Right kidney (tissue), 1 donor: ENCODE measurements at regions not wholly inside any gene's neighbourhood (a gene's known extent, or its start where the extent isn't known, plus 50 kb on each side); places are given as distances from the start of the nearest gene placed in this dataset.

ENCODE experiments used
- DNase-seq: peaks from one replicate; pipeline ENCODE4 v3.0.0-alpha.2; 2016

- DNase-seq, result no peak
Measured at GRCh38 chr13:50071379-50071778, 56.1 kb downstream of the KCNRG start.

- no peak for DNase-seq
Measured at GRCh38 chr13:50072676-50073075, 57.4 kb downstream of the KCNRG start.

- no peak for DNase-seq
Measured at GRCh38 chr13:50073340-50073739, 58.1 kb downstream of the KCNRG start.

GRCh38 chr13:50074843-50075242, 59.6 kb downstream of the KCNRG start:
- DNase-seq, result no peak

- DNase-seq, result no peak
Measured at GRCh38 chr13:50075619-50076097, 60.4 kb downstream of the KCNRG start.

- no peak for DNase-seq
Measured at GRCh38 chr13:50077431-50077830, 62.2 kb downstream of the KCNRG start.

GRCh38 chr13:50078231-50078894, 63.1 kb downstream of the KCNRG start:
- no peak for DNase-seq

- DNase-seq, result no peak
Measured at GRCh38 chr13:50078895-50079654, 63.8 kb downstream of the KCNRG start.

- DNase-seq, result no peak
Measured at GRCh38 chr13:50079655-50080202, 64.5 kb downstream of the KCNRG start.

- DNase-seq, result peak; percentile 75
Measured at GRCh38 chr13:50080203-50080910, 65.1 kb downstream of the KCNRG start.

- DNase-seq, result peak; percentile 88
Measured at GRCh38 chr13:50080911-50081678, 65.9 kb downstream of the KCNRG start.

- peak; percentile 93 for DNase-seq
Measured at GRCh38 chr13:50081679-50082425, 66.6 kb downstream of the KCNRG start.

GRCh38 chr13:50082426-50083281, 67.4 kb downstream of the KCNRG start:
- DNase-seq, result peak; percentile 74

GRCh38 chr13:50085063-50085462, 69.8 kb downstream of the KCNRG start:
- DNase-seq, result no peak

GRCh38 chr13:50089633-50090032, 74.4 kb downstream of the KCNRG start:
- no peak for DNase-seq

GRCh38 chr13:50090211-50090610, 75.0 kb downstream of the KCNRG start:
- no peak for DNase-seq

- no peak for DNase-seq
Measured at GRCh38 chr13:50094615-50095293, 79.5 kb downstream of the KCNRG start.

- no peak for DNase-seq
Measured at GRCh38 chr13:50098693-50099092, 83.4 kb downstream of the KCNRG start.

- DNase-seq, result no peak
Measured at GRCh38 chr13:50099473-50099872, 84.2 kb downstream of the KCNRG start.

- DNase-seq, result no peak
Measured at GRCh38 chr13:50101590-50101989, 86.3 kb downstream of the KCNRG start.
